IPS DF 4.7 (cell line): ENCODE measurements at regions not wholly inside any gene's neighbourhood (a gene's known extent, or its start where the extent isn't known, plus 50 kb on each side); places are given as distances from the start of the nearest gene placed in this dataset.

Experiments
- DNase-seq: peaks from one replicate; pipeline ENCODE4 v3.0.0-alpha.2; 2013; ENCODE audit warnings: low spot score; ENCODE audit errors: extremely low read depth

DNA sequence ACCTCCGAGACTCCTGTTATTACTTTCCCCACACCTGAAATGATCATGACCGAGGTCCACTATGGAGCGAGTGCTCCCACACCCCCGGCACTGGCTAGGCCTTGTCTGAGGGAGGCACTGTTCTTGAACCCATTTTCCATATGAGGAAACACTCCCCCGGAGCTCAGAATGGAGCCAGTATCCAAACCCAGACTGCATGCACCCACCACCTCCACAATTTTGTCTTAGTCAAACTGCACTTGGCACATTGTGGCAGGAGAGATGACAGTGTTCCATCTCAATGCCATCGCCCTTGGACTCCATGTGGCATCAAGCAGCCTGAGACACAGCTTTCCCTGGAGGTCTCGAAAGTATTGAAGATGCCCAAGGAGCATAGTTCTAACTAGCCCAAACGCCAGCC is 154.1 kb downstream of the NUP210 start:
- DNase-seq, result no peak

DNA sequence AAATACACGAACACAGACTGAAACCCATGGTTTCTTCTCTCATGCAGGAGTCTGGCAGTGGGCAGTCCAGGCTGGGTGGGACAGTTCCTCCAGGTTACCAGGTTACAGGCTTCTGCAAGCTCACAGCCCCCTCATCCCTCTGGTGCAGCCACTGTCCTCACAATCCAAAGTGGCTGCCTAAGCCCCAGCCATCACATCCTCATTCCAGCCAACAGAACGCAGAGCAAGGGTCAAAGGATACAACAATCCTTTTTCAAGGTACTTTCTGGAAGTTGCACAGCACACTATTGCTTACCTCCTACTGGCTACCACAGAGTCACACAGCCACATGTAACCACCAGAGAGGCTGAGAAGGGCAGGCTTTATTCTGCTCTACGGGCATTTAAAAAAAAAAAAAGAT is 154.6 kb downstream of the NUP210 start:
- no peak for DNase-seq

DNA sequence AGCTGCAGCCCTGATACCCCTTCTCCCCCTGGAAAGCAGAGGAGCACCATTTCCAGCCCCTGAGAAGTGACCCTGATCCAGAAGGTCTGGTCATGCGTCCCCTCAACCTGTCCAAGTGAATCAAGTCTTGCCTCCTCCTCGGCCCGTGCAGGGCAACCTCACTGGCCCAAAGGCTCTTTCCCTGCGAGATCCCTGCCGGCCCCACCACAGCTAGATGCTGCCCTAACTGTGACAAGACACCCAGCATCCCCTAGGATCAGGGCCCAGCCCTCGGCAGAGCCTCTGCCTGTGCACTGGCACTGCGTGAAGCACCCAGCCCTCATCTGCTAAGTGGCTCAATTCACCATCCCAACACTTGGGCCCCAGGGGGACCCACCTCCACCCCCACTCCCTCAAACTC is 155.1 kb downstream of the NUP210 start:
- no peak for DNase-seq

DNA sequence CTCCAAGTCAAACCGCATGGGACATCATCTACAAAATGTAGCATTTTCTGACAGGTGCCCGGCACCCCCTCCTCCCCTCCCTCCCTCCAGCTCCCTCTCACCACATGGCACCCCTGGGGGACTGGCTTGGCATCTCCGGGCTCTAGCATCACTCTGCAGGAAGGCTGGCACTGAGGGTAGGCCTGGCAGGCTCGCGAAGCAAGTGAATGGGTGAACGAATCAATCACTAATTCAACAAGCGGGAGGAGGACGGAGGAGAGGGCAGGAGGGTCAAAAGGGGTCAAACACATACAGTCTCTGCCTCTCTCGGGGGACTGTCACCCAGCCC is 155.7 kb downstream of the NUP210 start:
- DNase-seq, result no peak

DNA sequence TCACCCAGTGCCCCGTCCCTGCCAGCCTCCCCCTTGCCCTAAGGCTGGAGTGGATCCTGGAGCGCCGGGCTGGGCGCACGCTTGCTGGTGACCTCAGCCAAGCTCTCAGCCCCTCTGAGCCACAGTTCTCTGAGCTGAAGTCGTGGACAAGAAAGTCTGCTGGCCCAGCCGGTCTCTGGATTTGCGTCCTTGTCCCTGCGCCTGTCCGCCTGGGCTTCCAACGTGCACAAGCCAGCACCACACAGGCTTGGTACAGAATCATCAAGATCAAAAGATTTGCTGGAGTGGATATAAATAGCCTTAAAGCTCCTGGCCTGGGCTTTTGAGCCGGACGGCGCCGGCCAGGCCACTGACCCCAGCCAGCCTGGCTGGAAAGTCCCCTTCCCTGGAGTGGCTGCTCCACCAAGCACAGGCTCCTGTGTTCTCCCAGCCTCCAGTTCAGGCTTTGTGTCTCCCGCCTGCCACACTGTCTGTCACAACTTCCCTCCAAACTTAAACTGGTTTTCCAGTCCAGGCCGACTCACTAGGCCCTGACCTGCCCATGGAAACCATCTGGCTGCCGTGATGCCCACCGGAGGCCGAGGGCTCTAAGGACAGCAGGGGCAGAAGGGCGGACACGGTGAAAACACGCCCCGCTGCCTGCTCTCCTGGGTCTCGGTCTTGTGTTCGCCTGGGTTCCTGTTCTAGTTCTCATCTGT is 156.2 kb downstream of the NUP210 start:
- DNase-seq, result no peak

DNA sequence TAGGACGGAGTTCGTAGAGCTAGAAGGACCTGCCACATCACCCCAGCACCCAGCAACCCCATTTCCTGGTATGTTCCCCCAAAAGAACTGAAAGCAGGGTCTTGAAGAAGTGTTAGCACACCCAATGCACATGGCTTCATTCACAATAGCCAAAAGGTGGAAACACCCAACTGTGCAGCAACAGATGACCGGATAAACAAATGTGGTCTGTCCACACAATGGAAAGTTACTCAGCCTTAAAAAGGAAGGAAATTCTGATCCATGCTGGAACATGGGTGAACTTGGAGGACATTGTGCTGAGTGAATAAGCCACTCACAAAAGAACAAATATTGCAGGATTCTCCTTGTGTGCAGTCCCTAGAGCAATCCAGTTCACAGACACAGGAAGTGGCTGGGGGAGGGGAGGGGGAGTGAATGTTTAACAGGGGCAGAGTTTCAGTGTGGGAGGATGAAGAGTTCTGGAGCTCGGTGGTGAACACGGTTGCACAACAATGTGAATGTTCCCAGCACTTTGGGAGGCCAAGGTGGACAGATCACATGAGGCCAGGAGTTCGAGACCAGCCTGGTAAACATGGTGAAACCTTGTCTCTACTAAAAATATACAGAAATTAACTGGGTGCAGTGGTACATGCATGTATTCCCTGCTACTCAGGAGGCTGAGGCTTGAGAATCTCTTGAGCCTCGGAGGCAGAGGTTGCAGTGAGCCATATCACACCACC is 157.5 kb downstream of the NUP210 start:
- no peak for DNase-seq

DNA sequence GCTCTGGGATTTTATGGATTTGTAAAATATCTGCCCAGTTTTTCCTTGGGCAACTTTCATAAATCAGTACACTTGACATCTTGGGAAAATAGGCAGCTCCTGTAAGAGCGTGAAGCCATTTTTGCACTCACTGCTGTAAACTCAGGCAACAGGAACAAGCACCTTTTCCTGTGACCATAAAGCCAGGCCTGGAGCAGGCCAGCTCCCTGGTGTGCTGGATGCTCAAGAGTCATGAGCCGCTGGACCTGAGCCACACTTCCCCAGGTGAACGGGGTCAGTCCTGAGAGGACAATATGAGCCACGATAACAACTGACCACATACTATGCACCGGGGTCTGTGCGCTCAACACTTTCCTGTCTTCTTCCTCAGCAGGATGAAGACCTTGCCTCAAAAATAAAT is 158.2 kb downstream of the NUP210 start:
- DNase-seq, result no peak

DNA sequence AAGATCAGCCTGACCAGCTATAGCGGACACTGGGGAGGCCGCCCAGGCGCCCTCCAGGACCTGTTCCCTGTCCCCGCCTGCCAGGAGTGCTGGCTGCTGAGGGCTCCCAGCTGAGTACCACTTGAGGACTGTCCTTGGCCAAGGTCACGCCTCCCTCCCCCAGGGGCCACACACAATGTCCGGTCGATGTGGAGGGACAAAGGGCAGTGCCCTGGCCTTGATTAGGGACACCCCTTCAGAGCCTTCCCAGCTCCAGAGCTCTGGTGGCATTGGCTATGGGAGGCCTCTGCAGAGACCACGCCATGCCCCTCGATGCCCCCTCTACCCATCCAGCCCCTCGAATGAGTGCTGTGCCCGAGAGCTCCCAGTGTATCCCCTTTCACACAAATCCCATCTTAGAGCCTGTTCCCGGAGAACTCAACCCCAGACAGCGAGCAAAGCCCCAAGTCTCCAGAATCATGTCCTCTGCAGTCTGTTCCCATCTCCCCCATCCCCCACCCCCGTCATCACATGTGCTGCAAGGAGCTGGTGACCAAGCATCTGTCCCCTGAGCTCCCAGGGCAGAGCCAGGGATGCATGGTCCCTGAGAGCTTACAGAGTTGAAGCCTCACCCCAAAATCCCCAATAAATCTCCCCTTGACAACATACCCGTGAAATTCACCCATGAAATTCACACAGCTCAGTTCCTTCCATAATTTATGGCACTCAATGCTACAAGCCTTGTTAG is 158.9 kb downstream of the NUP210 start:
- DNase-seq, result no peak

DNA sequence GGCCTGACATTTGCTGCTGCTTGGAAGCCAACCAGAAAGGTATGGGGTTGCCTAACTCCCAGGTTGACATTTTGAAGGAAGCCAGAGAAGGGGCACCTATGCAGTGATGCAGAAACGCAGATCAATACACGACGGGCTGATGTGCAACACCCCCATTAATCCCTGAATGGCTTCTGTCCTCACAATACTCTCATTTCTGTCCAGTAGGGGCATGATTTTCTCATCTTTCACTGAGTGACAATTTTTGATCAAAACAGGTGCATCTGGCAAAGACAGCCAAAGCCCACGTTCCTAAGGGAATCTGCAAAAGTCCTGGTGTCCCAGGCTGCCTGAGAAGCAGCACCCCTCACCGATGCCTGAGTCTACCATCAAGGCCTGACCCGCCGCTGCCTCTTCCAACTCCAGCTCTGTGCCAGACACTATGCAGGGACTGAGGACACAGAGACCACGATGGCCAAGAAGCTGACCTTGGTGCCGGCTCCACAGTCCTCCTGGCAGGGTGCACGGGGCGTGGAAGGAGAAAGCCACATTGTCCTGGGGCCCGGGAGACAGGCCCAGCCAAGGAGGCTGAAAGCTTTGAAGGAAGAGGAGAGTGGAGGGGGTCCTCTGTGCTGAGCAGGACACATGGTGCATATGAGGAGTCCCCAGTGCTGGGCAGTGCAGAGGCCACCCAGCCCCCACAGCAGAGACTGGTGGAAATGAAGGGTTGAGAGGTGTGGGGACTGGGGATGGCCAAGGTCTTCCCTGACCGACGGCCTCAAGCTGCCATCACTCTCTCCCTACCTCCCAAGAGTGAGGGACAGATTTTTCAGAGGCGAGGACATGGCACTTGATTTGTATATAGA is 159.6 kb downstream of the NUP210 start:
- DNase-seq, result no peak

DNA sequence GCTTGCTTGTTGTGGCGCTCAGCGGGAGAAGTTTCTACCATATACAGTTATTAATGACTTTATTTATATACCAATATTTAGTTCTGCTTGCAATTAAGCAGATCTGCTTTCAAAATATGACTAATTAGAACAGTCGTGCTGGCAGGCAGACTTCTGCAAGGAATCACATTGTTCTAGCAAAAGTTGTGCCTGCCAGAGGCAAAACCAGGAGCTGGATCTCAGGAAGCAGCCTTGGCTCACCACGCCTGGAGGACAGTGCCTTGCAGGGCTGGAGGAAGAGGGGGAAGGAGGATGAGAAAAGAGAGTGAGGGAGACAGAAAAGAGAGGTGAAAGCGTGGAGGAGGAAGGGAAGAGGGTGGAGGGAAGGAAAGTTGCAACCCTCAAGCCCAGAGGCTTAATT is 160.3 kb downstream of the NUP210 start:
- DNase-seq, result no peak

DNA sequence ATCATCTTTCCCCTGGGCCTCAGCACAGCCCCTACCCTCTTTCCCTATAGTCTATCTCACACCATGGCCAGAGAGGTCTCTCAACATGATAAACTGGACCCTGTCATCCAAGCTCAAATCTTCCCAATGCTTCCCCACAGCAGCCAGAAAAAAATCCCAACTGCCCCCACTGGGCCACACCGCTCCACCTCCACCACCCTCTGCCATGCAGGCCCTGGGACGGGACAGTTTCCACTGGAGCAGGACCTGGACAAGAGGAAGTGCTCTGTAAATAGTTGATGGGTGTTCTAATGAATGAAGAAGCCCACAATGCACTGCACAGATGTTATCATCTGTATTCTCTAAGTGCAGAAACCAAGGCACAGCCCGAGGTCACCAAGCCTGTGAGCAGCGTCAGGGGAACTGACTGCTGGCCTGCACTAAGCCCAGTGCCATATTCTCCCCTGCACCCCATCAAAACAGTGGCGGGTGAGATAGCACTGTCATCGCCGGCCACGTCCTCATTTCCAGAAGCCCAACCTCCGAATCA is 161.1 kb downstream of the NUP210 start:
- no peak for DNase-seq

DNA sequence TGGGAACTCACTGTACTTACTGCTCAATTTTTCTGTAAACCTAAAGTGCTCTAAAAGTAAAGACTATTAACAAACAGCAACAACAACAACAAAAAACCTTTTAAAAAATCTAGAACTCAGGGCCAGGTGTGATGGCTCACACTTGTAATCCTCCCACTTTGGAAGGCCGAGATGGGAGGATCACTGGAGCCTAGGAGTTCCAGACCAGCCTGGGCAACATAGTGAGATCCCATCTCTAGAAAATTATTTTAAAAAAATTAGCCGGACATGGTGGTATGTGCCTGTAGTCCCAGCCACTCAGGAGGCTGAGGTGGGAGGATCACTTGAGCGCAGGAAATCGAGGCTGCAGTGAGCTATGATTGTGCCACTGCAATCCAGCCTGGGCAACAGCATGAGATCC is 161.8 kb downstream of the NUP210 start:
- no peak for DNase-seq

DNA sequence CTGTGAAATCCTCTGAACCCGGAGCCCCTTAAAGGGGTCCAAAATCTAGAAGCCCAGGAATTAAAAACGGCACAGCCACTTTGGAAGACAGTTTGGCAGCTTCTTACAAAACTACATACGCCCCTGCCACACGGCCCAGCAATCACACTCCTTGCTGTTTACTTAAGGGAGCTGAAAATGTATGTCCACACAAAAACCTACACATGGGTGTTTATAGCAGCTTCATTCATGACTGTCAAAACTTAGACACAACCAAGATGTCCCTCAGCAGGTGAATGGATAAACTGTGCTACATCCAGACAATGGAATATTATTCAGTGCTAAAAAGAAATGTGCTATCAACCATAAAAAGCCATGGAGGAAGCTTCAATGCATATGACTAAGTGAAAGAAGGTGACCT is 162.5 kb downstream of the NUP210 start:
- DNase-seq, result no peak

DNA sequence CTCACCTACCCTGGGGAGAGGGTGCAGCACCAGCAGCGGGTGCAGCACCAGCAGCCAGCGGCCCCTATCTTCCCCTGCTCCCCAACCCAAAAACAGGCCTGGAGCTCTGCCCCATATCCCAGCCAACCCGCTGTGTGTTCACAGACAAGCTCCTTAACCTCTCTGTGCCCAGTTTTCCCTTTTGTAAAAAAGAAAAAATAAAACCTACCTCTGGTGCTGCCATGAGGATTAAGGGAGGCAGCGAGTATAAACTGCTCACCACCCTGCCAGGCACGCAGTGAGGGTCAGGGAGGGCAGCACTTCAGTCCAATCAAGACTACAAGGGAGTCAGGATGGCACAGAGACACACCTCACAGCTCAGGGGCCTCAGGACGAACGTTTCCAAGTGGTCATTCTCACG is 163.3 kb downstream of the NUP210 start:
- no peak for DNase-seq

DNA sequence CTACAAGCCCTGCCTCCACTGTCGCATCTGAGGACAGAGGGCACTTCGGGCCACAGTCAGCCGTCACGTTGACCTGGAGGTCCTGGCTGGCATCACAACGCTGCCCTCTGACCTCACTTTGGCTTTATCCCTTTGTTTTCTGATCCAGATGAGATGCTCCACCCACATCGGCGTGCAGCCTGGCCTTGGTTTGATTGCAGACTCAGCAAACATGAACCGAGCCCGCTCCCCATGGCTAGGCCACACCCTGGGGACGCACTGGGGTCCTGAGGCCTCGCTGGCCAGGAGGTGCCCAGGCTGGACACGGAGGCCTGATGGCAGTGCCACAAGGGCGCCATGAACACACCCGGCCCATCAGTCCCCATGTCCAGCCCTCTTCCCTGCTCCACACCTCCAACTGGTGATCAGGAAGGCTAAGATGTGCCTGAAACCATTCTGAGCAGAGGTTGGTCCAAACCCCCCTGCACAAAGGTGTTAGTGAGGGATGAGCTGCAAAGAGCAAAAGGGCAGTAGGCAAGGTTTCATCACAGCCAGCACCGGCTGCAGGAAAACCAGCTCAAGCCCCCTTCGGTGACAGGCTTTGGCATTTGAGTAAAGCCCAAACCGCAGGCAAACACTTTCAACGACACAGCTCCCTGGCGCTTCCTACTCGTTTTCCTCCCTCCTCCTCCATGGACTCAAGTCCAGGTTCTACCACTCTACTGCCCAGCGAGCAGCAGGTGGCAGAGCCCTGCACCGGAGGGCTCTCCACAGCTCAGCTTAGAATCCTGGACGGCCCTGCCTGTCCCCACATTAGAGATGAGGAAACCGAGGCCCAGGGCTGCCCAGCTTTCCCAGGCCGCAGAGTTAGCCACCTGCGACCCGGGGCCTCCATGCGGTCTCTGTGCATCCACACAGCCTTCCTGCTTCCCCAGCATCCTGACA is 165.8 kb downstream of the NUP210 start:
- DNase-seq, result no peak

DNA sequence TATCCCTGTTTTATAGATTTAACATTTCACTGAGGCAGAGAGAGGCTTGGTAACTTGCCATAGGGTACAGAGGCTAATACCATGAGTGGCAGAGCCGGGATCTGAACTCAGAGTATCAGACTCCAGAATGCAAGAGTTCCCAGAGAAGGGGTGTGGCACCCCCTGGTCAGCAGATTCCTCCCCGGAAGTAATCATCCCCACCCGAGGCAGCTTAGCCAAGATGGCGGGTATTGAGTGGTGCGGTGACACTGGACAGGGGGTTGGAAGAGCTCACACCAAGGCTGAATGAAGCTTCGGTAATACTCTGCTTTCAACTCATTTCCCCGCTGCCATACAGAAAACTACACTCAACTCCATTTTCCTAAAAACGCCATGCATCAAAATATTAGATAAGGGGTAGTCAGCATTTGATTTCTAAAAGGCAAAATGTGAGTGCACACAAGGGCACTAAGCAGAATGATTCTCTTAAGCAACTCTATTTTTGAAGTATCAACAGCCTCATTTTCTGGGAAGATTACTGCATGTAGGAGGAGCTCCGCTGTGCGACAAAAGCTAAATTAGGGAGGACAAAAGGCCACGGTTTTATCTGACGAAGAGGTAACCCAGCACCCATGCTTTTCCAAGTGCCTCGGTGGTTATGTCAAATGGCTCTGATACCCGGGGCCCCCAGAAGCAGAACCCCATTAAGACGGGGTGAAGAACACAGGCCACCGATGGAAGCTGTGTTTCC is 166.7 kb downstream of the NUP210 start:
- no peak for DNase-seq

DNA sequence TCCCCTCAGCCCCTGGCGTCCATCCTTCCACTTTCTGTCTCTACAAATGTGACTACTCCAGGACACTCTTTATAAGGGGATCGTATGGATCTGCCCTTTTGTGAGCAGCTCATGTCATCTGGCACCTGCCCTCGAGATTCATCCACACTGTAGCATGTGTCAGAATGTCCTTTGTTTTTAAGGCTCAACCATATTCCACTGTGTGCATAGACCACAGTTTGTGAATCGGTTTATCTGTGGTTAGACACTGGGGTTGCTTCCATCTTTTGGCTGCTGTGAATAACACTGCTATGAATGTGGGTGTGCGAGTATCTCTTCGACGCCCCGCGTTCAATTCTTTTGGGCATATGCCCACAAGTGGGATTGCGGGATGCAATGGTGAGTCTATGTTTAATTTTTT is 167.9 kb downstream of the NUP210 start:
- no peak for DNase-seq

DNA sequence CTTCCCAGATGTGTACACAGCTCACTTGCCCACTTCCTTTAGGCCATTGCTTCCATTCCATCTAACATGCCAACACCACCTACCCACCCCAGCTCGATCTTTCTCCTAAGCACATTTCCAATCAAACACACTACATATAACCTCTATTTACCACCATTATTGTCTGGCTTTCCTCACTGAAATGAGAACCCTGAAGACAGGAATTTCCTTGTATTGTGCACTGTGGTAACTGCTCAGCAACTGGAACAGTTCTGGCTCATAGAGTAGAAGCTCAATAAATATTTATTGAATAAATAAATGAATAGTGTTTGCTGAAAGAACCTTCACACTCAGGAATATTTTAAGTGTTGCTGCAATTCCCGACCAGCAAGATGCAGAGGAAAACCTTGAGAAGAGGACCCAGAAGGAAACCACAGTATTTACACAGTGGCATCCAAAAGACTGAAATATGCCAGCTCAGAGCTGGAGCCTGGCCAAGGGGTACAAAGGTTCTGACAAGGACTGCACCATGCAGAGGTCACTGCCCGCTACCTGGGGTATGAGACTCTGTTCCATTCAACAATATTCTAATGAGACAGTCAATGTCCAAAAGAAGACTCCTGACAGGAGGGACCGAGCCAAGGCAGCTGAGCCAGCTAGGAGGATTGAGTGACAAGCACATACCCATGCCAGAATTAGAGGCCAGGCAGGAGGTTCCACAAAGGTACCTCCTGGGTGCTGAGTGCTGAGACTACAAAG is 168.8 kb downstream of the NUP210 start:
- no peak for DNase-seq
